ENCODE measurements at regions not wholly inside any gene's neighbourhood (a gene's known extent, or its start where the extent isn't known, plus 50 kb on each side); places are given as distances from the start of the nearest gene placed in this dataset.

GRCh38 chr6:15977050-15977449 is 151.8 kb upstream of the MYLIP start:
- DNase-seq (ENCODE audit: low read depth, low spot score) (no peak), ATAC-seq (no peak)
- no peak overlapping the region for H3K27ac ChIP-seq (ENCODE audit: low read depth, low read length)
- H2AFZ ChIP-seq (ENCODE audit: low read depth, low read length, poor library complexity, severe bottlenecking) = no peak overlapping the region
- no peak overlapping the region for H3K4me2 ChIP-seq (ENCODE audit: low read length)
- H3K36me3 ChIP-seq (ENCODE audit: control insufficient read depth in 1 of 2, insufficient read depth in 2 of 2, low read length in 2 of 2) = no peaks in the 10 kb centered on the region
- no peak for TF ChIP-seq CBX3 (IDR thresholded peaks at IDR 0.05; ENCODE audit: low read depth)
- TF ChIP-seq CTCF (IDR thresholded peaks at IDR 0.05 in 2 of 3, conservative IDR thresholded peaks at IDR 0.05 in 1 of 3; ENCODE audit: borderline replicate concordance in 1 of 3, insufficient read depth in 1 of 3, low read depth in 2 of 3, low read length in 2 of 3) = no peak
- no peak for TF ChIP-seq SRF (IDR thresholded peaks at IDR 0.05; ENCODE audit: low read depth)
- no peak for TF ChIP-seq JUND (IDR thresholded peaks at IDR 0.05)
- TF ChIP-seq SP1 (IDR thresholded peaks at IDR 0.05; ENCODE audit: low read depth) = no peak
- no peak for TF ChIP-seq ELF1 (IDR thresholded peaks at IDR 0.05; ENCODE audit: borderline replicate concordance, low read depth)
- no peak for TF ChIP-seq EZH2 (IDR thresholded peaks at IDR 0.05)
- TF ChIP-seq TCF7L2 (IDR thresholded peaks at IDR 0.05; ENCODE audit: borderline replicate concordance, extremely low read depth, insufficient read depth, insufficient read length) = no peak
- no peak overlapping the region for H3K4me3 ChIP-seq (replicated peaks in 1 of 2; ENCODE audit: low read depth in 1 of 2, low read length in 2 of 2)
- no peaks in the 10 kb centered on the region for H3K79me2 ChIP-seq (ENCODE audit: insufficient read depth, low read length)
- no peaks in the 10 kb centered on the region for H3K9me3 ChIP-seq (ENCODE audit: control insufficient read depth in 1 of 2, insufficient read depth in 1 of 2, low read depth in 1 of 2, low read length in 2 of 2)
- H3K9ac ChIP-seq (ENCODE audit: low read length) = no peak overlapping the region
- intact Hi-C loops (cut with micrococcal nuclease) = no loop called here
- no peaks in the 10 kb centered on the region for H4K20me1 ChIP-seq (ENCODE audit: insufficient read depth)
- ChIA-PET RAD21 (ENCODE audit: low non-redundant PET in 1 of 2, low total read pairs in 2 of 2, uncharacterized antibody in 2 of 2, unreplicated experiment in 2 of 2) (no interaction called here), POLR2A (no interaction called here), CTCF (no interaction called here)
- H3K27me3 ChIP-seq (ENCODE audit: insufficient read depth, low read length) = no peaks in the 10 kb centered on the region
- no peaks in the 10 kb centered on the region for H3K4me1 ChIP-seq (ENCODE audit: control insufficient read depth in 1 of 2, insufficient read depth in 2 of 2, low read length in 2 of 2)
- no TSS peak for BruUV-seq (replicated peaks)
- no peaks in the 10 kb centered on the region for H3K9me2 ChIP-seq (ENCODE audit: insufficient read depth)

GRCh38 chr6:15974817-15975216 is 154.1 kb upstream of the MYLIP start:
- no peak overlapping the region for H3K4me2 ChIP-seq (ENCODE audit: low read length)
- BruUV-seq (replicated peaks) = no TSS peak
- TF ChIP-seq EGR1 (IDR thresholded peaks at IDR 0.05; ENCODE audit: low read depth) (no peak), SP1 (IDR thresholded peaks at IDR 0.05; ENCODE audit: low read depth) (no peak), CTCF (IDR thresholded peaks at IDR 0.05 in 2 of 3, conservative IDR thresholded peaks at IDR 0.05 in 1 of 3; ENCODE audit: borderline replicate concordance in 1 of 3, insufficient read depth in 1 of 3, low read depth in 2 of 3, low read length in 2 of 3) (no peak), ZNF274 (IDR thresholded peaks at IDR 0.05; ENCODE audit: low read depth, low read length) (no peak), ZFX (IDR thresholded peaks at IDR 0.05) (no peak), SIN3A (IDR thresholded peaks at IDR 0.05; ENCODE audit: low read depth) (no peak), MAX (IDR thresholded peaks at IDR 0.05) (no peak), ELF1 (IDR thresholded peaks at IDR 0.05; ENCODE audit: borderline replicate concordance, low read depth) (no peak), CEBPB (IDR thresholded peaks at IDR 0.05; ENCODE audit: low read depth) (no peak), YY1 (IDR thresholded peaks at IDR 0.05; ENCODE audit: extremely low read depth, insufficient replicate concordance, low read depth, low read length) (no peak), CBX3 (IDR thresholded peaks at IDR 0.05; ENCODE audit: low read depth) (no peak), POLR2AphosphoS5 (IDR thresholded peaks at IDR 0.05; ENCODE audit: low read depth, low read length) (no peak)

More at GRCh38 chr6:15974817-15975216, 154.1 kb upstream of the MYLIP start:
- Histone ChIP-seq H3K9me3 (ENCODE audit: control insufficient read depth in 1 of 2, insufficient read depth in 1 of 2, low read depth in 1 of 2, low read length in 2 of 2) (no peaks in the 10 kb centered on the region), H4K20me1 (ENCODE audit: insufficient read depth) (no peaks in the 10 kb centered on the region), H3K9me2 (ENCODE audit: insufficient read depth) (no peaks in the 10 kb centered on the region), H3K4me1 (ENCODE audit: control insufficient read depth in 1 of 2, insufficient read depth in 2 of 2, low read length in 2 of 2) (no peaks in the 10 kb centered on the region), H3K36me3 (ENCODE audit: control insufficient read depth in 1 of 2, insufficient read depth in 2 of 2, low read length in 2 of 2) (no peaks in the 10 kb centered on the region), H3K9ac (ENCODE audit: low read length) (no peak overlapping the region), H3K79me2 (ENCODE audit: insufficient read depth, low read length) (no peaks in the 10 kb centered on the region), H2AFZ (ENCODE audit: low read depth, low read length, poor library complexity, severe bottlenecking) (no peak overlapping the region), H3K4me3 (replicated peaks in 1 of 2; ENCODE audit: low read depth in 1 of 2, low read length in 2 of 2) (no peak overlapping the region), H3K27me3 (ENCODE audit: insufficient read depth, low read length) (no peaks in the 10 kb centered on the region), H3K27ac (ENCODE audit: low read depth, low read length) (no peak overlapping the region)
- ChIA-PET POLR2A (no interaction called here), RAD21 (ENCODE audit: low non-redundant PET in 1 of 2, low total read pairs in 2 of 2, uncharacterized antibody in 2 of 2, unreplicated experiment in 2 of 2) (no interaction called here), CTCF (no interaction called here)
- ATAC-seq (no peak), DNase-seq (ENCODE audit: low read depth, low spot score) (no peak)
- intact Hi-C loops (cut with micrococcal nuclease) = no loop called here
